ENCODE measurements at regions not wholly inside any gene's neighbourhood (a gene's known extent, or its start where the extent isn't known, plus 50 kb on each side); places are given as distances from the start of the nearest gene placed in this dataset.

DNA sequence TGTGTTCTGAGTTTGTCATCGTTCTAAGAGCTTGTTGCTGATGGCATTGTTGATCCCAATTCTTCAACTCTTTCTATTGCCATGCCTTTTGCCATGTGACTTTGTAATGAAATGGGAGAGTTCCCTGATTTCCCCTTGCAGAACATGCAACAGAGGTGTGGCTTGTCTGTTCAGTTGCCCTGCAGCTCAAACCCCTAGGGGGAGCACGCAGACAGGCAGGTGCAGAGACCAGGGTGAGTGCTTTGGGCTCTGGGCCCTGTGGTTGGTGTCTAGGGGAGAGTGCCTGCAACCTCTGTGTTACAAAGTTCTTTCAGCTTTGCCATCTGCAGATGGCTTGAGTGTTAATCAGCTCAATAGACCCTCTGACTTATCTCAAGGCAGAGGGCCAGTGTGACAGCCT lies 332.7 kb downstream of the MID1IP1 start:
- H3K9ac ChIP-seq (ENCODE audit: low read length): no peak overlapping the region
- H3F3A ChIP-seq (ENCODE audit: insufficient read depth, low read length, poor library complexity, severe bottlenecking): no peaks in the 10 kb centered on the region
- no peak overlapping the region for H3K27ac ChIP-seq (ENCODE audit: low read length)
- no peaks in the 10 kb centered on the region for H3K27me3 ChIP-seq (ENCODE audit: insufficient read depth, low read depth, low read length)
- H2AFZ ChIP-seq (ENCODE audit: low read depth, low read length): no peak overlapping the region
- no peaks in the 10 kb centered on the region for H3K79me2 ChIP-seq (replicated peaks; ENCODE audit: insufficient read depth, low read length)
- H3K4me2 ChIP-seq (ENCODE audit: low read length): no peak overlapping the region
- H3K4me3 ChIP-seq (ENCODE audit: low read length): no peak overlapping the region
- H4K20me1 ChIP-seq (ENCODE audit: insufficient read depth): no peaks in the 10 kb centered on the region
- H3K9me2 ChIP-seq (ENCODE audit: insufficient read depth, low read length): no peaks in the 10 kb centered on the region
- H3K36me3 ChIP-seq (ENCODE audit: insufficient read depth, low read length): no peaks in the 10 kb centered on the region
- no peak for TF ChIP-seq SMC3 (conservative IDR thresholded peaks at IDR 0.05; ENCODE audit: poor library complexity)
- TF ChIP-seq POLR2AphosphoS5 (IDR thresholded peaks at IDR 0.05): no peak
- TF ChIP-seq, protein P1, sequence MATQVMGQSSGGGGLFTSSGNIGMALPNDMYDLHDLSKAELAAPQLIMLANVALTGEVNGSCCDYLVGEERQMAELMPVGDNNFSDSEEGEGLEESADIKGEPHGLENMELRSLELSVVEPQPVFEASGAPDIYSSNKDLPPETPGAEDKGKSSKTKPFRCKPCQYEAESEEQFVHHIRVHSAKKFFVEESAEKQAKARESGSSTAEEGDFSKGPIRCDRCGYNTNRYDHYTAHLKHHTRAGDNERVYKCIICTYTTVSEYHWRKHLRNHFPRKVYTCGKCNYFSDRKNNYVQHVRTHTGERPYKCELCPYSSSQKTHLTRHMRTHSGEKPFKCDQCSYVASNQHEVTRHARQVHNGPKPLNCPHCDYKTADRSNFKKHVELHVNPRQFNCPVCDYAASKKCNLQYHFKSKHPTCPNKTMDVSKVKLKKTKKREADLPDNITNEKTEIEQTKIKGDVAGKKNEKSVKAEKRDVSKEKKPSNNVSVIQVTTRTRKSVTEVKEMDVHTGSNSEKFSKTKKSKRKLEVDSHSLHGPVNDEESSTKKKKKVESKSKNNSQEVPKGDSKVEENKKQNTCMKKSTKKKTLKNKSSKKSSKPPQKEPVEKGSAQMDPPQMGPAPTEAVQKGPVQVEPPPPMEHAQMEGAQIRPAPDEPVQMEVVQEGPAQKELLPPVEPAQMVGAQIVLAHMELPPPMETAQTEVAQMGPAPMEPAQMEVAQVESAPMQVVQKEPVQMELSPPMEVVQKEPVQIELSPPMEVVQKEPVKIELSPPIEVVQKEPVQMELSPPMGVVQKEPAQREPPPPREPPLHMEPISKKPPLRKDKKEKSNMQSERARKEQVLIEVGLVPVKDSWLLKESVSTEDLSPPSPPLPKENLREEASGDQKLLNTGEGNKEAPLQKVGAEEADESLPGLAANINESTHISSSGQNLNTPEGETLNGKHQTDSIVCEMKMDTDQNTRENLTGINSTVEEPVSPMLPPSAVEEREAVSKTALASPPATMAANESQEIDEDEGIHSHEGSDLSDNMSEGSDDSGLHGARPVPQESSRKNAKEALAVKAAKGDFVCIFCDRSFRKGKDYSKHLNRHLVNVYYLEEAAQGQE (IDR thresholded peaks at IDR 0.05; ENCODE audit: borderline replicate concordance): no peak
- TF ChIP-seq TAF1 (IDR thresholded peaks at IDR 0.05; ENCODE audit: low read depth): no peak
- TF ChIP-seq RAD21 (conservative IDR thresholded peaks at IDR 0.05): no peak
- TF ChIP-seq EP300 (conservative IDR thresholded peaks at IDR 0.05; ENCODE audit: poor library complexity, severe bottlenecking): no peak
- TF ChIP-seq, protein P2, sequence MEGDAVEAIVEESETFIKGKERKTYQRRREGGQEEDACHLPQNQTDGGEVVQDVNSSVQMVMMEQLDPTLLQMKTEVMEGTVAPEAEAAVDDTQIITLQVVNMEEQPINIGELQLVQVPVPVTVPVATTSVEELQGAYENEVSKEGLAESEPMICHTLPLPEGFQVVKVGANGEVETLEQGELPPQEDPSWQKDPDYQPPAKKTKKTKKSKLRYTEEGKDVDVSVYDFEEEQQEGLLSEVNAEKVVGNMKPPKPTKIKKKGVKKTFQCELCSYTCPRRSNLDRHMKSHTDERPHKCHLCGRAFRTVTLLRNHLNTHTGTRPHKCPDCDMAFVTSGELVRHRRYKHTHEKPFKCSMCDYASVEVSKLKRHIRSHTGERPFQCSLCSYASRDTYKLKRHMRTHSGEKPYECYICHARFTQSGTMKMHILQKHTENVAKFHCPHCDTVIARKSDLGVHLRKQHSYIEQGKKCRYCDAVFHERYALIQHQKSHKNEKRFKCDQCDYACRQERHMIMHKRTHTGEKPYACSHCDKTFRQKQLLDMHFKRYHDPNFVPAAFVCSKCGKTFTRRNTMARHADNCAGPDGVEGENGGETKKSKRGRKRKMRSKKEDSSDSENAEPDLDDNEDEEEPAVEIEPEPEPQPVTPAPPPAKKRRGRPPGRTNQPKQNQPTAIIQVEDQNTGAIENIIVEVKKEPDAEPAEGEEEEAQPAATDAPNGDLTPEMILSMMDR (IDR thresholded peaks at IDR 0.05; ENCODE audit: poor library complexity, severe bottlenecking): no peak
- no peak for TF ChIP-seq EZH2 (IDR thresholded peaks at IDR 0.05; ENCODE audit: borderline replicate concordance, insufficient read depth, low read length, poor library complexity, severe bottlenecking)
- TF ChIP-seq MXI1 (conservative IDR thresholded peaks at IDR 0.05; ENCODE audit: poor library complexity, severe bottlenecking): no peak
- no peaks in the 10 kb centered on the region for H3K9me3 ChIP-seq (ENCODE audit: low read length)

DNA sequence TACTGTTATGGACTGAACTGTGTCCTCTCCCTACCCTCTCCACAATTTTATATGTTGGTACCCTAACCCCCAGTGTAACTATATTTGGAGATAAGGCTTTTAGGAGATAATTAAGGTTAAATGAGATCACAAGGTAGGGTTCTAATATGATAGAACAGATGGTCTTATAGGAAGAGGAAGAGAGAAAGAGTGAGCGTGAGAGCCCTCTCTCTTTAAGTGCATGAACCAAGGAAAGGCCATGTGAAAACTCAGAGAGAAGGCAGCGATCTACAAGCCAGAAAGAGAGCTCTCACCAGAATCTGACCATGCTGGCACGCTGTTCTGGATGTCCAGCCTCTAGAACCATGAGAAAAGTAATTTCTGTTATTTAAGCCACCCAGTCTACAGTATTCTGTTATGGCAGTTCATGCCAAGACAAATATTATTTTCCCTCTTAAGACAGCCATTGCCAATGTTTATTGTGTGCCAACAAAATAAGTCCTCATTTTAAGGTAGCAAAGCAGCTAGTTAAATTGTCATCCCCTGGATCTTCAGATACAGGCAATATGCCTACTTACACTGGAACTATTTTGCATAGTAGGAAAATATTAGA lies 336.2 kb downstream of the MID1IP1 start:
- H3K4me2 ChIP-seq (ENCODE audit: low read length): no peak overlapping the region
- no peak overlapping the region for H2AFZ ChIP-seq (ENCODE audit: low read depth, low read length)
- H3K27ac ChIP-seq (ENCODE audit: low read length): no peak overlapping the region
- no peaks in the 10 kb centered on the region for H3K9me2 ChIP-seq (ENCODE audit: insufficient read depth, low read length)
- H3K27me3 ChIP-seq (ENCODE audit: insufficient read depth, low read depth, low read length): no peaks in the 10 kb centered on the region
- H3K36me3 ChIP-seq (ENCODE audit: insufficient read depth, low read length): no peaks in the 10 kb centered on the region
- H3K79me2 ChIP-seq (replicated peaks; ENCODE audit: insufficient read depth, low read length): no peaks in the 10 kb centered on the region
- H3K4me3 ChIP-seq (ENCODE audit: low read length): no peak overlapping the region
- no peaks in the 10 kb centered on the region for H3K9me3 ChIP-seq (ENCODE audit: low read length)
- TF ChIP-seq SMC3 (conservative IDR thresholded peaks at IDR 0.05; ENCODE audit: poor library complexity) (no peak), EZH2 (IDR thresholded peaks at IDR 0.05; ENCODE audit: borderline replicate concordance, insufficient read depth, low read length, poor library complexity, severe bottlenecking) (no peak), EP300 (conservative IDR thresholded peaks at IDR 0.05; ENCODE audit: poor library complexity, severe bottlenecking) (no peak), POLR2AphosphoS5 (IDR thresholded peaks at IDR 0.05) (no peak), RAD21 (conservative IDR thresholded peaks at IDR 0.05) (no peak)
- TF ChIP-seq, protein P2 (IDR thresholded peaks at IDR 0.05; ENCODE audit: poor library complexity, severe bottlenecking): no peak
- TF ChIP-seq, protein P1 (IDR thresholded peaks at IDR 0.05; ENCODE audit: borderline replicate concordance): no peak
- H4K20me1 ChIP-seq (ENCODE audit: insufficient read depth): no peaks in the 10 kb centered on the region
- H3K9ac ChIP-seq (ENCODE audit: low read length): no peak overlapping the region
- H3F3A ChIP-seq (ENCODE audit: insufficient read depth, low read length, poor library complexity, severe bottlenecking): no peaks in the 10 kb centered on the region
